ENCODE measurements at regions not wholly inside any gene's neighbourhood (a gene's known extent, or its start where the extent isn't known, plus 50 kb on each side); places are given as distances from the start of the nearest gene placed in this dataset.

- Histone ChIP-seq H3K4me1 (ENCODE audit: insufficient read depth, low read length) (no peaks in the 10 kb centered on the region), H3K36me3 (replicated peaks in 1 of 2; ENCODE audit: control insufficient read depth in 1 of 2, insufficient read depth in 2 of 2, low read length in 2 of 2) (no peaks in the 10 kb centered on the region), H2AFZ (ENCODE audit: low read length) (no peak overlapping the region), H3K4me3 (replicated peaks in 1 of 3; ENCODE audit: insufficient read depth in 1 of 3, low read depth in 2 of 3, low read length in 3 of 3) (no peak overlapping the region), H3K79me2 (ENCODE audit: insufficient read depth, low read length) (no peaks in the 10 kb centered on the region), H3K27me3 (ENCODE audit: control insufficient read depth in 1 of 2, insufficient read depth in 2 of 2, low read length in 2 of 2) (no peaks in the 10 kb centered on the region; a peak in 1 of 5 replicates), H3K9me3 (ENCODE audit: low read length) (peaks cover 10% of the 10 kb centered on the region), H3K9ac (ENCODE audit: insufficient read depth, low read depth, low read length) (no peak overlapping the region), H3K27ac (ENCODE audit: extremely low read length, insufficient read depth, low read length) (no peak overlapping the region), H3K4me2 (ENCODE audit: low read depth, low read length) (no peak overlapping the region), H4K20me1 (ENCODE audit: insufficient read depth, low read length) (no peaks in the 10 kb centered on the region)
- DNase-seq (ENCODE audit: low spot score) (no peak), FAIRE-seq (no peak), ATAC-seq (no peak)
- intact Hi-C loops (cut with micrococcal nuclease; ENCODE audit: unreplicated experiment) (no loop called here), in situ Hi-C loops (cut with HindIII; ENCODE audit: extremely low pct_ligation_motif_present, low pct_unique_long_range_greater_than_20kb) (no loop called here)
- WGBS (ENCODE audit: low lambda C conversion rate), result 45% methylated on average over 2 of the region's 2 CpGs
- ChIA-PET POLR2A (no interaction called here), CTCF (ENCODE audit: low intra/inter-chr PET ratio, low total read pairs) (no interaction called here)
- no TSS peak for BruUV-seq (replicated peaks)
- TF ChIP-seq ZFP91 (CRISPR knock-in tag; IDR thresholded peaks at IDR 0.05; ENCODE audit: borderline replicate concordance), result no peak
- TF ChIP-seq CCAR2 (optimal IDR thresholded peaks at IDR 0.05; ENCODE audit: low read depth, low read length), result no peak
- TF ChIP-seq ZNF572 (CRISPR knock-in tag; IDR thresholded peaks at IDR 0.05), result no peak
- no peak for TF ChIP-seq ZNF749 (CRISPR knock-in tag; IDR thresholded peaks at IDR 0.05; ENCODE audit: borderline replicate concordance)
- no peak for TF ChIP-seq NRL (CRISPR knock-in tag; IDR thresholded peaks at IDR 0.05; ENCODE audit: borderline replicate concordance)
- no peak for TF ChIP-seq RARA (CRISPR knock-in tag; IDR thresholded peaks at IDR 0.05)
- TF ChIP-seq GATA4 (IDR thresholded peaks at IDR 0.05; ENCODE audit: borderline replicate concordance, low read depth), result no peak
- TF ChIP-seq PAF1 (CRISPR knock-in tag; IDR thresholded peaks at IDR 0.05), result no peak
- TF ChIP-seq JARID2 (CRISPR knock-in tag; IDR thresholded peaks at IDR 0.05; ENCODE audit: insufficient replicate concordance), result no peak
Measured at GRCh38 chr9:84424931-84425330, 84.4 kb upstream of the SLC28A3 start.

All from HepG2 (cell line).